Testis (tissue), 2 donors: ENCODE measurements at regions not wholly inside any gene's neighbourhood (a gene's known extent, or its start where the extent isn't known, plus 50 kb on each side); places are given as distances from the start of the nearest gene placed in this dataset.

ENCODE experiments used
- DNase-seq: peaks from one replicate; pipeline ENCODE4 v3.0.0-alpha.2; 2019
- H3K27ac ChIP-seq, 2 donors: fragments of 200-600 bp; sonication (generic); one replicate each; pipeline ENCODE4 v1.5.1; 2019
- H3K27me3 ChIP-seq: fragments of 200-600 bp; sonication (generic); one replicate; pipeline ENCODE4 v1.5.1; 2019
- H3K36me3 ChIP-seq: fragments of 200-600 bp; sonication (generic); one replicate; pipeline ENCODE4 v1.5.1; 2017; ENCODE audit warnings: low read depth; ENCODE audit errors: missing control alignments
- H3K4me1 ChIP-seq: fragments of 200-600 bp; sonication (generic); one replicate; pipeline ENCODE4 v1.5.1; 2019
- H3K4me3 ChIP-seq, 2 donors: fragments of 200-600 bp; sonication (generic); one replicate each; pipeline ENCODE4 v1.5.1; 2017 to 2019
- H3K9me3 ChIP-seq: fragments of 200-600 bp; sonication (generic); one replicate; pipeline ENCODE4 v1.5.1; 2017
- CTCF ChIP-seq, 3 experiments: fragments of 450-650 bp in 2 of 3; fragments of 200-600 bp in 1 of 3; sonication (generic) in 1 of 3; IDR thresholded peaks; one replicate each; pipeline ENCODE4 v1.5.1; 2016 to 2019; ENCODE audit warnings: antibody characterized with exemption in 3 of 3, mild to moderate bottlenecking in 2 of 3, moderate library complexity in 1 of 3
- POLR2A ChIP-seq: fragments of 450-650 bp; IDR thresholded peaks from one replicate; pipeline ENCODE4 v1.6.1; 2017; ENCODE audit warnings: antibody characterized with exemption, mild to moderate bottlenecking, moderate library complexity
- WGBS, 2 donors: methylation state at CpG; one replicate each; pipeline ENCODE4 v1.1.5; 2018; 5-methylcytosine and 5-hydroxymethylcytosine counted together
- intact Hi-C: fragments of 100-400 bp; cut with DNase I; formaldehyde crosslinking; loops from one replicate; pipeline ENCODE4 v1.15.1; 2023; ENCODE audit warnings: low total_unique reads

- no peak overlapping the region for H3K4me3 ChIP-seq
- DNase-seq = no peak
- H3K36me3 ChIP-seq = no peaks in the 10 kb centered on the region
- TF ChIP-seq POLR2A = no peak
- no peak for TF ChIP-seq CTCF (IDR thresholded peaks at IDR 0.05)
- H3K4me1 ChIP-seq = no peaks in the 10 kb centered on the region
- no peak overlapping the region for H3K27ac ChIP-seq
- no peaks in the 10 kb centered on the region for H3K27me3 ChIP-seq
- no peaks in the 10 kb centered on the region for H3K9me3 ChIP-seq
- intact Hi-C loops = no loop called here
Observed at GRCh38 chr6:23244300-23244699, 674.9 kb downstream of the HDGFL1 start.

GRCh38 chr6:23245572-23245971 lies 676.2 kb downstream of the HDGFL1 start:
- no peaks in the 10 kb centered on the region for H3K9me3 ChIP-seq
- DNase-seq = no peak
- H3K4me1 ChIP-seq = no peaks in the 10 kb centered on the region
- no peak overlapping the region for H3K4me3 ChIP-seq
- TF ChIP-seq CTCF (IDR thresholded peaks at IDR 0.05) (no peak), POLR2A (no peak)
- no peaks in the 10 kb centered on the region for H3K27me3 ChIP-seq
- no peaks in the 10 kb centered on the region for H3K36me3 ChIP-seq
- H3K27ac ChIP-seq = no peak overlapping the region
- intact Hi-C loops = no loop called here

GRCh38 chr6:23246896-23247295 lies 677.5 kb downstream of the HDGFL1 start:
- no peaks in the 10 kb centered on the region for H3K36me3 ChIP-seq
- intact Hi-C loops = no loop called here
- H3K4me1 ChIP-seq = no peaks in the 10 kb centered on the region
- no peak overlapping the region for H3K4me3 ChIP-seq
- no peak overlapping the region for H3K27ac ChIP-seq
- TF ChIP-seq CTCF (IDR thresholded peaks at IDR 0.05) (no peak), POLR2A (no peak)
- 92 to 99% methylated on average over 4 of the region's 4 CpGs for WGBS, 2 donors
- H3K9me3 ChIP-seq = no peaks in the 10 kb centered on the region
- DNase-seq = no peak
- no peaks in the 10 kb centered on the region for H3K27me3 ChIP-seq

- Histone ChIP-seq H3K36me3 (no peaks in the 10 kb centered on the region), H3K4me1 (no peaks in the 10 kb centered on the region), H3K4me3 (no peak overlapping the region), H3K27ac (no peak overlapping the region), H3K27me3 (no peaks in the 10 kb centered on the region), H3K9me3 (no peaks in the 10 kb centered on the region)
- intact Hi-C loops = no loop called here
- no peak for DNase-seq
- TF ChIP-seq POLR2A (no peak), CTCF (IDR thresholded peaks at IDR 0.05) (no peak)
- 96 to 100% methylated on average over 2 of the region's 2 CpGs for WGBS, 2 donors
Observed at GRCh38 chr6:23250556-23250955, 681.2 kb downstream of the HDGFL1 start.

GRCh38 chr6:23262864-23263263 lies 693.5 kb downstream of the HDGFL1 start:
- no peak for DNase-seq
- Histone ChIP-seq H3K9me3 (no peaks in the 10 kb centered on the region), H3K4me1 (no peaks in the 10 kb centered on the region), H3K27ac (no peak overlapping the region), H3K4me3 (no peak overlapping the region), H3K27me3 (no peaks in the 10 kb centered on the region), H3K36me3 (no peaks in the 10 kb centered on the region)
- TF ChIP-seq CTCF (IDR thresholded peaks at IDR 0.05) = no peak
- intact Hi-C loops = no loop called here
- 72 to 92% methylated on average over 2 of the region's 2 CpGs for WGBS, 2 donors
